Skeletal muscle satellite cell (primary cell): ENCODE measurements at regions not wholly inside any gene's neighbourhood (a gene's known extent, or its start where the extent isn't known, plus 50 kb on each side); places are given as distances from the start of the nearest gene placed in this dataset.

Source experiments
- H3K27me3 ChIP-seq: 2 replicates; pipeline ENCODE4 v1.7.0; 2013; ENCODE audit warnings: low read length; ENCODE audit not compliant: control insufficient read depth, insufficient read depth
- H3K36me3 ChIP-seq: 2 replicates; pipeline ENCODE4 v1.7.0; 2013; ENCODE audit warnings: mild to moderate bottlenecking, control low read depth, low read length; ENCODE audit not compliant: insufficient read depth
- H3K4me1 ChIP-seq: 2 replicates; pipeline ENCODE4 v1.7.0; 2013; ENCODE audit warnings: low read length; ENCODE audit not compliant: control insufficient read depth, insufficient read depth
- H3K4me2 ChIP-seq: 2 replicates; pipeline ENCODE4 v1.7.0; 2013; ENCODE audit warnings: mild to moderate bottlenecking, low read length
- H3K4me3 ChIP-seq: 2 replicates; pipeline ENCODE4 v1.7.0; 2013; ENCODE audit warnings: low read length
- H3K9ac ChIP-seq: 2 replicates; pipeline ENCODE4 v1.7.0; 2013; ENCODE audit warnings: mild to moderate bottlenecking, low read depth, low read length, moderate library complexity
- H3K9me3 ChIP-seq: replicated peaks from 2 replicates; pipeline ENCODE4 v1.7.0; 2013; ENCODE audit warnings: mild to moderate bottlenecking, control low read depth, low read length

DNA sequence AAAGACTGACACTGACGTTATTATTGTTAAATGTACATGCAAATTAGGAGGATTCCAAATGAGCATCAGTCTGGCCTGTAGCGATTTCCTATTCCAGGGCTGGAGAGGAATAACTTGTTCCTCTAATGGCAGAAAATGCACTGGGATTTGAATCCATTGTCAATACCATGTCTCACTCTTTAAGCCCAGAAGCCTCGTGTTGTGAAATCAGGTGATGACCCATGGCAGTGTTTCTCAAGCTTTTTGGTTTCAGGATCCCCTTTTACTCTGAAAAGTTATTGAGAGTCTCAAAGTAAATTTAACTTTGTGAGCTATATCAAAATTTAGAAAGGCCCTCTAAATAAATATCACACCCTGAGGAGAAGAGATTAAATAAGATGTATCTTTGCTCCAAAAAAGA, 279.2 kb downstream of the GALR1 start:
- H3K27me3 ChIP-seq: no peaks in the 10 kb centered on the region
- no peaks in the 10 kb centered on the region for H3K36me3 ChIP-seq
- H3K9ac ChIP-seq: no peak overlapping the region
- peaks cover 10% of the 10 kb centered on the region for H3K9me3 ChIP-seq
- no peak overlapping the region for H3K4me3 ChIP-seq
- no peaks in the 10 kb centered on the region for H3K4me1 ChIP-seq
- no peak overlapping the region for H3K4me2 ChIP-seq

DNA sequence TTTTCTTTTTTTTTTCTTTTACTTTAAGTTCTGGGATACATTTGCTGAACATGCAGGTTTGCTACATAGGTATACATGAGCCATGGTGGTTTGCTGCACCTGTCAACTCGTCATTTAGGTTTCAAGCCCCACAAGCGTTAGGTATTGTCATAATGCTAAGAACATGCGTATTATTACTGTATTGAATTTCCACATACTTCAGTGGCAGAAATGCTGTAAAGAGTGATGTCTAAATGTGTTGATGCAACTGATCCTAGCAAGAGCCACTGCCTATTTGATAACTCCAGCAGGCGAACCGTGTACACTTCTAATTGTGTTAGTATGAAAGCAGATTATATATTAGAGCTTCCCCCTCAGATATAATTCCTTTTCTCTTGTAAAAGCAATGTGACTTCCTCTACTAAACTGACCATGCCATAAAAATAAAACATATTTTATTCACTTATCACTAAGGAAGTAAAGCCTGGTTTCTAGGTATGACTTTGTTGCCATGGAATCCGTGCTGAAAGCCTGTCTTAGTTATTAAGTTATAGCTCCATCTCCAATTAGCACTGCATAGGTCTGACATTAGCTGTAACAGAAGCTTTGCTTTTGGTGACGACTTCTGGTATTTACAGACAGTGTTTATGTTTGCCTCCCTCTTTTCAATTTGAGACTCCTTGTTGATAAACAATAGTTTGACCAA, 280.0 kb downstream of the GALR1 start:
- peaks cover 10% of the 10 kb centered on the region for H3K9me3 ChIP-seq
- no peaks in the 10 kb centered on the region for H3K27me3 ChIP-seq
- no peaks in the 10 kb centered on the region for H3K36me3 ChIP-seq
- no peak overlapping the region for H3K4me2 ChIP-seq
- H3K4me1 ChIP-seq: no peaks in the 10 kb centered on the region
- no peak overlapping the region for H3K4me3 ChIP-seq
- no peak overlapping the region for H3K9ac ChIP-seq

DNA sequence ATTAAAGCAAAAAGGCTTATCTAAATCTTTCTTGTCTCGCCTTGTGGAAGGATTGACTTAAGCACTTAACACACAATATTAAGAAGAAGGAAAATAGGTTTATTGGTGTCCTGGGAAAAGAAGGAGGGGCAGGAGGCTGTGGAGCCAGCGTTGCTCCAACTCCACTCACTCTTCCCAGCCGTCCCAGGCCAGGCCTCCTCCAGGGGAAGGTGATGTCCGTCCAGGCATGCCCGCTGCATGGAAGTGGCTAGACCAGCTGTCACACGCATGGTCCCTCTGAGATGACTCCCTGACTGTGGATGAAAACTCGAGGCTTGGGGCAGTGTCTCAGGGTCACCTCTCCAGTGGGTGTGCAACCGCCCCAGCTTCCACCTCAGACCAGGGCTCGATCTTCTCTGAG, 281.1 kb downstream of the GALR1 start:
- H3K4me3 ChIP-seq: no peak overlapping the region
- no peak overlapping the region for H3K9ac ChIP-seq
- H3K27me3 ChIP-seq: no peaks in the 10 kb centered on the region
- no peak overlapping the region for H3K4me2 ChIP-seq
- peaks cover 10% of the 10 kb centered on the region for H3K9me3 ChIP-seq
- H3K4me1 ChIP-seq: no peaks in the 10 kb centered on the region
- H3K36me3 ChIP-seq: no peaks in the 10 kb centered on the region

DNA sequence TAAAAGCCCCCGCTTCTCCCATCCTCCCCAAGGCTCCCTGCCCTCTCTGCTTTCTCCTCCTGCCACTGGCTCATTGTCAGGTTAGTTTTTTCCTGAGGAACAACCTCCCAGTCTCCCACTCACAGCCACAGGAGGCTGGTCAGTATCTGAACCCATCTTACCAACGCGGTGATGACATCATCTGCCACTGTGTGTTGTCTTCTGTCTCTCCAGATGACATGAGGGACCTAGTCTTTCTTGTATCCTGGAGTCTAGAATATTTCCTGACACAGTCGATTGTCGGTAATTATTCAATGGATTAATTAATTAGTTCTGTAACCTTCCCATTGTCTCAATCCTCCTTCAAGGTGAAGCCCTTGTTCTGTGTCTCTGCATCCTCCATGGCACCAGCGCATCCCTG, 290.2 kb downstream of the GALR1 start:
- Histone ChIP-seq H3K36me3 (no peaks in the 10 kb centered on the region), H3K9me3 (no peaks in the 10 kb centered on the region), H3K27me3 (no peaks in the 10 kb centered on the region), H3K9ac (no peak overlapping the region), H3K4me2 (no peak overlapping the region), H3K4me1 (no peaks in the 10 kb centered on the region), H3K4me3 (no peak overlapping the region)

DNA sequence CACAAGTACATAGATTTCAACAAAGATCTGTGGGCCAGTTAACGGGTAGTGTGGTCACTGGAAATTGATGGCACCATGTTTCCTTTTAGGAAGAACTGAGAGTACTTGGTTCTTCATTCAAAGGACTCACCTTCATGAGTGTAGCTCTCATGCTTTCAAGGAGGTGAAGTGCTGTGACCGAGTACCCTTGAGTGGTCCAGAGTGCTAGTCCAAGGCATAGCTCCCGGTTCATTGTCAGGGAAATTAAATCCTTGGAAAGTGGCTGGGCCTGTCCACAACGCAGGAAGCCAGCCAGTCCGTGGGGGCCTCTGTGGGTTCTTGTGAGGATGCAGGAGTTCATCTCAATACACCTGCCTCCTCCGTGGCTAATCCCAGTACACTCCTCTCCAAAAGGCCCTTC, 295.1 kb downstream of the GALR1 start:
- no peaks in the 10 kb centered on the region for H3K36me3 ChIP-seq
- no peak overlapping the region for H3K4me3 ChIP-seq
- no peaks in the 10 kb centered on the region for H3K4me1 ChIP-seq
- no peak overlapping the region for H3K9ac ChIP-seq
- no peak overlapping the region for H3K4me2 ChIP-seq
- no peaks in the 10 kb centered on the region for H3K9me3 ChIP-seq
- H3K27me3 ChIP-seq: no peaks in the 10 kb centered on the region

DNA sequence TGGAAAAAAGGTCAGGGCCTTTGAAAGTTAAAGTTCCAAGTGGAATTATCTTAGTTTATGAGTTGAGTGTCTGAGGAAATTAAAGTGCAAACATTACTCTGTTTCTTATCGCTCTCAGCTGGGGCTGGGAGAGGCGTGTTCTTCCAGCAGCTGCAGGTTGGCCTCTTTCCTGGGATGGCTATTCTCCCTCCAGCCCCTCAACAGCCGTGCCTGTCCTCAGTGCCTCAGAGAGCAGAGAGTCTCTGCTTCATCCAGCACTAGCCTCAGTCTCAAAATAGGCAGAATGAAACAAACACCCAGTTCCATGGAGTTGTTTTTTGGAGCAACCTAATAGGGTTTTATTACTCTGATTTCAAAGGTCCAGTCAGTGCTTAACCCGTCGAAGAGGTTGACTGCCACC, 298.1 kb downstream of the GALR1 start:
- Histone ChIP-seq H3K9me3 (no peaks in the 10 kb centered on the region), H3K4me3 (no peak overlapping the region), H3K4me1 (no peaks in the 10 kb centered on the region), H3K4me2 (no peak overlapping the region), H3K9ac (no peak overlapping the region), H3K36me3 (no peaks in the 10 kb centered on the region), H3K27me3 (no peaks in the 10 kb centered on the region)

DNA sequence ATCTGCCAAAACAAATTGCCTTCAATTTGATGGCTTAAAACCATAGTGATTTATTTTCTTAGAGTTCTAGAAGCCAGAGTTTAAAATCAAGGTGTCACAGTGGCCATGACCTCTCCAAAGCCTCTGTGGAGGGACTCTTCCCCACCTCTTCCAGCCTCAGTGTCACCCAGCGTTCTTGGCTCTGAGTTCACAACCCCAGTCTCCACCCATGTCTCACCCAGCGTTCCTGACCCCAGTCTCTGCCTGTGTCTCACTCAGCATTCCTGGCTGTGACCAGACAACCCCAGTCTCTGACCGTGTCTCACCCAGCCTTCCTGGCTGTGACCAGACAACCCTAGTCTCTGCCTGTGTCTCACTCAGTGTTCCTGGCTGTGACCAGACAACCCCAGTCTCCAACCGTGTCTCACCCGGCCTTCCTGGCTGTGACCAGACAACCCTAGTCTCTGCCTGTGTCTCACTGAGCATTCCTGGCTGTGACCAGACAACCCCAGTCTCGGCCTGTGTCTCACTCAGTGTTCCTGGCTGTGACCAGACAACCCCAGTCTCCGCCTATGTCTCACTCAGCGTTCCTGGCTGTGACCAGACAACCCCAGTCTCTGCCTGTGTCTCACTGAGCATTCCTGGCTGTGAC, 299.3 kb downstream of the GALR1 start:
- no peaks in the 10 kb centered on the region for H3K27me3 ChIP-seq
- H3K9me3 ChIP-seq: no peaks in the 10 kb centered on the region
- H3K4me3 ChIP-seq: no peak overlapping the region
- H3K36me3 ChIP-seq: no peaks in the 10 kb centered on the region
- H3K9ac ChIP-seq: no peak overlapping the region
- H3K4me2 ChIP-seq: no peak overlapping the region
- no peaks in the 10 kb centered on the region for H3K4me1 ChIP-seq

DNA sequence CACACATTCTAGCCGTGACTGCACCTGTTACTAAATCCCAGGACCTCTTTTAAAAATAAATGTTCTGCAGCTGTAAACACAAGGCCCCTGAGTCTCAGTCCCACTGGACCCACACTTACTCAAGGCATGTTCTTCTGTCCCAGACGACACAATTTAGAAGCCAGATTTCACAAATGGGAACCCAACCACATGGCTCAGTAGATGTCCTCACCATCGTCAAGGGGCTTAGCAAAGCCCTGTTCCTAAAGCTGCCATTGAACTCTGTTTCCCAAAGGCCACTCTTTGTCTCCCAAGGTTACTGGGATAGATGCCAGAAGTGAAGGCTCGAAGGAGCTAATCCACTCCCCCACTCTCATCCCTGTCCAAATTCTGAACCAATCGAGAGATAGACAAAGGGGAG, 301.0 kb downstream of the GALR1 start:
- Histone ChIP-seq H3K4me3 (no peak overlapping the region), H3K9me3 (no peaks in the 10 kb centered on the region), H3K9ac (no peak overlapping the region), H3K4me2 (no peak overlapping the region), H3K4me1 (no peaks in the 10 kb centered on the region), H3K27me3 (no peaks in the 10 kb centered on the region), H3K36me3 (no peaks in the 10 kb centered on the region)

DNA sequence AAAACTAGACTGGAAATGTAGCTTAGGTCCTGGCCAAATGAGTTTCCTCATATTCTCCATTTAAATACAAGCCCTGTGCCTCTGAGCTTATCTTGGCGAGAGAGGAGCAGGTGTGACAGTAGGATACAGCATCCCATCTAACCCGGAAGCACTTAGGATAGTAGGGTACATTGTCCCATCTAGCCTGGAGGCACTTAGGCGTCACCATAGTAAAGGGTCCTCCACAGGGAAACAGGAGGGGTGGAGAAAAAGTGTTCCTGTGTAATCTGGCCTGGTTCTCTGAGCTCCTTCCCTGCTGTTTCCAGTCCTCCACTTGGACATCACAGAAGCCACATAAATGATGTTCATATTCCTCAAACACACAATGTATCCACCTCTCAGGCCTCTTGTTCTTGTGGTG, 301.4 kb downstream of the GALR1 start:
- Histone ChIP-seq H3K9ac (no peak overlapping the region), H3K4me3 (no peak overlapping the region), H3K36me3 (no peaks in the 10 kb centered on the region), H3K27me3 (no peaks in the 10 kb centered on the region), H3K4me1 (no peaks in the 10 kb centered on the region), H3K4me2 (no peak overlapping the region), H3K9me3 (no peaks in the 10 kb centered on the region)

DNA sequence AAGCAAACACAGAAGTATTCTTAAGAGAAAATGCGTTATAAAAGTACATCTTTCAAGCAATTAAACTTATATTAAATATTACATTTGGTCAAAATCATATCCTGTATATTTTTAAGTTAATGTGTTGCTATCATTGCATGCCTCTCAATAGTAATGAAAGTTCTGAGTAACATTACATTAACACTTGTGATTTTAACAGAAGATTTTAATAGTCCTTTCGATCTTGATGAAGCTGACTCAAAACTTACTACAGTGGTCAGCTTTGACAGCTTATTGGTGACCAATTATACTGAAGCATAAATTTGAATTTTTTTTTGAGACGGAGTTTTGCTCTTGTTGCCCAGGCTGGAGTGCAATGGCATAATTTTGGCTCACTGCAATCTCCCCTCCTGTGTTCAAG, 303.3 kb downstream of the GALR1 start:
- Histone ChIP-seq H3K9ac (no peak overlapping the region), H3K4me2 (no peak overlapping the region), H3K4me1 (no peaks in the 10 kb centered on the region), H3K36me3 (no peaks in the 10 kb centered on the region), H3K4me3 (no peak overlapping the region), H3K9me3 (no peaks in the 10 kb centered on the region), H3K27me3 (no peaks in the 10 kb centered on the region)

DNA sequence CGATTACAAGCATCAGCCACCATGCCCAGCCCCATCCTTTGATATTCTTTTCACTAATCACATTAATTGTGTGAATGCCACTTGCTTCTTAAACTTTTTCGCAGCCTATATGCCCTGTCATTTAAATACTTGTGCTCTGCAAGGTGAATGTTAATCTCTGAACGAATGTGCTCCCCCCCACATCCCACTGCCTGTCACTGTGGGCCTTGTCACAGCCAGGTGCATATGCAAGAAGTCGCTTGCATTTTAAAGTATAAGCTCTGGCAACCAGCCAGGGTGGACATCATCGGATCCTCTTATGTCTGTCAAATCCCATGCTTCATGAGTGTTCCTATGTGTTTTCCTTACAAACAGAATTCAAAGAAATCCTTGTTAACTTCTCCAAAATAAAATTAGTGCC, 304.4 kb downstream of the GALR1 start:
- Histone ChIP-seq H3K4me1 (no peaks in the 10 kb centered on the region), H3K9ac (no peak overlapping the region), H3K36me3 (no peaks in the 10 kb centered on the region), H3K9me3 (no peaks in the 10 kb centered on the region), H3K4me2 (no peak overlapping the region), H3K4me3 (no peak overlapping the region), H3K27me3 (no peaks in the 10 kb centered on the region)

DNA sequence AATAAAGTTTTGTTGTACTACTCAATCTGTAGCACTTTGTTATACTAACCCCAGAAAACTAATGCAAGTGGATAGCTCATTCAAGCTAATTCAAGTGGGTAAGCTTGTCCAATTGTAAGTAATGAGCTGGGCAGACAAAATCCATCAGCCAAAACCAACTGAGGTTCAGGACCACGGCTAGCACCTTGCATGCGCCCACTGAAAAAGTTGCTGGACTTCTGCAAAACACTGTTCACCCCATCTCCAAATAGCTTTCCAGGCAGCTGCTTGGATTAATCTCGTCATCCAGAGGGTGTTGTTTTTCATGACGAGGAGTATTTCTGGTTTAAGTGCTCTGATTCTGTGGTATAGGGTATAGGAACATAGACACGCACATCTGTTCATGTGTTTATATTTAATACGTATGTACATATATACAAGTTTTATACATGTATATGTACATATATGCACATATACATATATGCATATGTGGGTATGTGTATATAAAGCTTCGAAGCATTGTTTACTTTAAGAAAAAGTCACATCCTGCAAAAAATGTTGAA, 307.5 kb downstream of the GALR1 start:
- Histone ChIP-seq H3K36me3 (no peaks in the 10 kb centered on the region), H3K9ac (no peak overlapping the region), H3K4me2 (no peak overlapping the region), H3K4me3 (no peak overlapping the region), H3K4me1 (peaks cover 12% of the 10 kb centered on the region), H3K27me3 (no peaks in the 10 kb centered on the region), H3K9me3 (no peaks in the 10 kb centered on the region)
